H1 (cell line): ENCODE measurements at regions not wholly inside any gene's neighbourhood (a gene's known extent, or its start where the extent isn't known, plus 50 kb on each side); places are given as distances from the start of the nearest gene placed in this dataset.

ENCODE experiments used
- CTCF ChIA-PET: fragments of 300-600 bp; sonication (Branson Sonifier 250); formaldehyde crosslinking; loops from one replicate; lab custom pipeline; 2021; ENCODE audit not compliant: partially characterized antibody; lab: Charles Lee
- POLR2A ChIA-PET: fragments of 300-600 bp; sonication (Branson Sonifier 250); formaldehyde crosslinking; loops from one replicate; lab custom pipeline; 2021; ENCODE audit warnings: inconsistent platforms; ENCODE audit not compliant: partially characterized antibody; lab: Charles Lee
- DNase-seq, 2 experiments: peaks; one replicate each; pipeline versions ENCODE4 v3.0.0 to v3.0.0-alpha.2; 2010 to 2022; ENCODE audit warnings: low spot score in 2 of 2, low read depth in 1 of 2, mixed read lengths in 1 of 2
- FAIRE-seq: peaks from 2 replicates; lab custom pipeline; 2011; peaks lifted over from hg19 to GRCh38; lab: Jason Lieb, UNC
- H2AFZ ChIP-seq: 2 replicates; pipeline ENCODE4 v1.8.1; 2012; ENCODE audit warnings: low read length, inconsistent platforms
- H2AK5ac ChIP-seq: 2 replicates; pipeline ENCODE4 v1.6.1; 2013; ENCODE audit warnings: low read depth, low read length
- H2BK120ac ChIP-seq: replicated peaks from 2 replicates; pipeline ENCODE3; 2013; ENCODE audit warnings: low read depth, low read length, inconsistent platforms
- H2BK12ac ChIP-seq: 2 replicates; pipeline ENCODE4 v1.6.1; 2013; ENCODE audit warnings: low read depth, low read length
- H2BK15ac ChIP-seq: 2 replicates; pipeline ENCODE4 v1.6.1; 2013; ENCODE audit warnings: low read length
- H2BK20ac ChIP-seq: 2 replicates; pipeline ENCODE4 v1.6.1; 2013; ENCODE audit warnings: low read length
- H2BK5ac ChIP-seq: 2 replicates; pipeline ENCODE4 v1.6.1; 2013; ENCODE audit warnings: low read depth, low read length
- H3K14ac ChIP-seq: 2 replicates; pipeline ENCODE4 v1.6.1; 2013; ENCODE audit warnings: inconsistent platforms; ENCODE audit not compliant: insufficient read length
- H3K18ac ChIP-seq: 2 replicates; pipeline ENCODE4 v1.6.1; 2013; ENCODE audit warnings: low read length; ENCODE audit errors: extremely low read depth
- H3K23ac ChIP-seq: 2 replicates; pipeline ENCODE4 v1.6.1; 2013; ENCODE audit warnings: inconsistent platforms; ENCODE audit not compliant: insufficient read length
- H3K23me2 ChIP-seq: 2 replicates; pipeline ENCODE4 v1.6.1; 2013; ENCODE audit warnings: low read depth, low read length
- H3K27ac ChIP-seq: 2 replicates; pipeline ENCODE4 v1.6.1; 2011; ENCODE audit warnings: low read depth, low read length, inconsistent platforms
- H3K27me3 ChIP-seq, 4 experiments: replicated peaks in 1 of 4; 1 replicate in 1 of 4; 2 replicates in 3 of 4; pipeline versions ENCODE4 v1.6.1 to v1.8.1; 2011 to 2013; ENCODE audit warnings: low read length in 3 of 4, mild to moderate bottlenecking in 3 of 4, inconsistent platforms in 2 of 4, mixed read lengths in 2 of 4, moderate library complexity in 1 of 4; ENCODE audit not compliant: control insufficient read depth in 3 of 4, insufficient read depth in 3 of 4; ENCODE audit errors: extremely low read depth in 1 of 4
- H3K36me3 ChIP-seq, 4 experiments: 2 replicates each; pipeline versions ENCODE4 v1.6.1 to v1.8.1; 2011 to 2013; ENCODE audit warnings: mild to moderate bottlenecking in 4 of 4, low read length in 3 of 4, moderate library complexity in 2 of 4, control low read depth in 1 of 4, inconsistent platforms in 1 of 4; ENCODE audit not compliant: insufficient read depth in 4 of 4, control insufficient read depth in 2 of 4
- H3K4ac ChIP-seq: replicated peaks from 2 replicates; pipeline ENCODE3; 2013; ENCODE audit warnings: low read length, low read depth, mixed read lengths, inconsistent platforms; ENCODE audit not compliant: insufficient read length
- H3K4me1 ChIP-seq, 4 experiments: replicated peaks in 1 of 4; 1 replicate in 1 of 4; 2 replicates in 3 of 4; pipeline versions ENCODE4 v1.6.1 to v1.8.1; 2011 to 2013; ENCODE audit warnings: low read length in 3 of 4, inconsistent platforms in 2 of 4, mixed read lengths in 1 of 4; ENCODE audit not compliant: insufficient read depth in 4 of 4, control insufficient read depth in 3 of 4
- H3K4me2 ChIP-seq, 2 experiments: 2 replicates each; pipeline versions ENCODE4 v1.6.1 to v1.8.1; 2011 to 2013; ENCODE audit warnings: low read depth in 2 of 2, low read length in 2 of 2, control low read depth in 1 of 2, inconsistent platforms in 1 of 2, mild to moderate bottlenecking in 1 of 2; ENCODE audit not compliant: insufficient read depth in 1 of 2
- H3K4me3 ChIP-seq, 4 experiments: fragments of 200-600, 300-600 bp in 1 of 4; sonication (generic), shearing (Covaris generic), sonication (Bioruptor Twin) in 1 of 4; 2 replicates each; pipeline versions ENCODE4 v1.5.1 to v1.8.1; 2011 to 2016; ENCODE audit warnings: low read length in 4 of 4, low read depth in 3 of 4, control low read depth in 2 of 4, inconsistent platforms in 2 of 4, mild to moderate bottlenecking in 2 of 4, mixed read lengths in 1 of 4, moderate library complexity in 1 of 4; ENCODE audit not compliant: insufficient read depth in 2 of 4; ENCODE audit errors: extremely low read depth in 1 of 4
- H3K56ac ChIP-seq: replicated peaks from 2 replicates; pipeline ENCODE3; 2013; ENCODE audit warnings: low read depth, mild to moderate bottlenecking, mixed read lengths, low read length, inconsistent platforms; ENCODE audit not compliant: insufficient read length
- H3K79me1 ChIP-seq: 2 replicates; pipeline ENCODE4 v1.6.1; 2013; ENCODE audit warnings: low read depth, low read length, control low read depth
- H3K79me2 ChIP-seq, 2 experiments: 2 replicates each; pipeline versions ENCODE4 v1.6.1 to v1.8.1; 2012 to 2013; ENCODE audit warnings: low read length in 2 of 2, mild to moderate bottlenecking in 2 of 2, inconsistent platforms in 1 of 2; ENCODE audit not compliant: insufficient read depth in 2 of 2, control insufficient read depth in 1 of 2
- H3K9ac ChIP-seq, 4 experiments: replicated peaks in 1 of 4; 1 replicate in 1 of 4; 2 replicates in 3 of 4; pipeline versions ENCODE4 v1.6.1 to v1.8.1; 2011 to 2013; ENCODE audit warnings: low read depth in 3 of 4, low read length in 3 of 4, control low read depth in 2 of 4, mild to moderate bottlenecking in 2 of 4, moderate library complexity in 2 of 4, inconsistent platforms in 1 of 4; ENCODE audit errors: extremely low read depth in 1 of 4
- H3K9me3 ChIP-seq, 2 experiments: 2 replicates each; pipeline versions ENCODE4 v1.6.1 to v1.8.1; 2012 to 2013; ENCODE audit warnings: mild to moderate bottlenecking in 2 of 2, moderate library complexity in 2 of 2, control low read depth in 1 of 2, inconsistent platforms in 1 of 2, low read depth in 1 of 2, low read length in 1 of 2, mixed read lengths in 1 of 2; ENCODE audit not compliant: insufficient read depth in 2 of 2
- H4K20me1 ChIP-seq, 2 experiments: replicated peaks in 1 of 2; 2 replicates each; pipeline versions ENCODE3 to v1.8.1; 2011 to 2013; ENCODE audit warnings: inconsistent platforms in 2 of 2, low read length in 2 of 2, mild to moderate bottlenecking in 1 of 2; ENCODE audit not compliant: insufficient read depth in 2 of 2, control insufficient read depth in 1 of 2
- H4K5ac ChIP-seq: 2 replicates; pipeline ENCODE4 v1.6.1; 2013; ENCODE audit warnings: low read length, low read depth, mixed read lengths, inconsistent platforms; ENCODE audit not compliant: insufficient read length
- H4K8ac ChIP-seq: 2 replicates; pipeline ENCODE4 v1.8.0; 2013; ENCODE audit warnings: mild to moderate bottlenecking, moderate library complexity, low read length, inconsistent platforms; ENCODE audit not compliant: insufficient read depth; ENCODE audit errors: extremely low read depth
- H4K91ac ChIP-seq: replicated peaks from 2 replicates; pipeline ENCODE3; 2013; ENCODE audit warnings: low read length, mixed read lengths, inconsistent platforms; ENCODE audit not compliant: insufficient read length
- ATF3 ChIP-seq: IDR thresholded peaks from 2 replicates; pipeline ENCODE4 v1.6.1; 2011; ENCODE audit warnings: low read depth, mild to moderate bottlenecking, low read length; ENCODE audit not compliant: insufficient read depth
- BACH1 ChIP-seq: IDR thresholded peaks from 2 replicates; pipeline ENCODE4 v1.6.1; 2012; ENCODE audit warnings: low read length, improper control_type of control experiment
- MAFK ChIP-seq: IDR thresholded peaks from 2 replicates; pipeline ENCODE4 v1.6.1; 2012; ENCODE audit warnings: low read depth, mild to moderate bottlenecking, improper control_type of control experiment, low read length
- SIRT6 ChIP-seq: IDR thresholded peaks from one replicate; pipeline ENCODE4 v1.7.1; 2012; ENCODE audit warnings: low read length, inconsistent platforms
- WGBS, 2 experiments: shearing (Covaris generic) in 1 of 2; methylation state at CpG; one replicate each; pipeline versions ENCODE4 v1.1.6 to v1.1.7; 2013 to 2015; ENCODE audit warnings: low lambda C conversion rate in 2 of 2, mixed read lengths in 2 of 2, inconsistent platforms in 1 of 2, low coverage in 1 of 2, missing lambda C conversion rate in 1 of 2; ENCODE audit not compliant: insufficient replicate concordance in 2 of 2, insufficient coverage in 1 of 2, insufficient read length in 1 of 2; ENCODE audit errors: extremely low coverage in 1 of 2, missing lambda C conversion rate in 1 of 2; 5-methylcytosine and 5-hydroxymethylcytosine counted together

- H3K23me2 ChIP-seq = no peaks in the 10 kb centered on the region; the same call in 1 of the 2 replicates
- no peak overlapping the region for H4K5ac ChIP-seq
- H3K36me3 ChIP-seq = no peaks in the 10 kb centered on the region
- ChIA-PET CTCF (interaction anchor here (0.8 kb wide), 1 partner anchor 9 kb away, joined by 4 read pairs; no protein-coding TSS in a partner anchor), POLR2A (no interaction called here)
- H3K4ac ChIP-seq = no peak overlapping the region
- no peak overlapping the region for H2BK15ac ChIP-seq
- no peak overlapping the region for H3K23ac ChIP-seq
- H4K20me1 ChIP-seq = no peaks in the 10 kb centered on the region
- no peak overlapping the region for H4K91ac ChIP-seq
- H2BK20ac ChIP-seq = no peak overlapping the region
- H3K4me3 ChIP-seq = no peak overlapping the region
- no peak overlapping the region for H2BK12ac ChIP-seq
- FAIRE-seq = no peak
- no peak overlapping the region for H3K9ac ChIP-seq
- no peaks in the 10 kb centered on the region for H3K79me1 ChIP-seq
- no peak overlapping the region for H3K4me2 ChIP-seq
- H2AK5ac ChIP-seq = no peak overlapping the region
- DNase-seq = no peak
- H2BK5ac ChIP-seq = no peak overlapping the region
- no peak overlapping the region for H3K27ac ChIP-seq
- no peak overlapping the region for H3K18ac ChIP-seq
- no peak overlapping the region for H3K56ac ChIP-seq
- H3K14ac ChIP-seq = no peak overlapping the region
- 83% methylated on average over 3 of the region's 3 CpGs; no CpG with 5 or more reads in 1 of the 2 experiments for WGBS, 2 experiments
- H3K27me3 ChIP-seq = no peaks in the 10 kb centered on the region
- TF ChIP-seq MAFK (no peak), BACH1 (no peak), SIRT6 (no peak), ATF3 (no peak)
- no peaks in the 10 kb centered on the region for H3K79me2 ChIP-seq
- no peak overlapping the region for H2AFZ ChIP-seq
- H3K4me1 ChIP-seq = no peaks in the 10 kb centered on the region
- 0 out of 4 replicates have a peak, but pooled peaks cover 0 to 5% of the 10 kb centered on the region in 2 experiments for H3K9me3 ChIP-seq
- no peak overlapping the region for H2BK120ac ChIP-seq
- no peak overlapping the region for H4K8ac ChIP-seq
Observed at GRCh38 chr5:53236683-53237082, 127.1 kb upstream of the MOCS2 start.
